PC-9 (cell line): ENCODE measurements at regions not wholly inside any gene's neighbourhood (a gene's known extent, or its start where the extent isn't known, plus 50 kb on each side); places are given as distances from the start of the nearest gene placed in this dataset.

Experiments used
- BruUV-seq: library from RNA; stranded (reverse); fragments of 400-500 nt; replicated peaks from 2 replicates; lab custom pipeline; 2021; lab: Mats Ljungman, UMichigan
- CTCF ChIA-PET: fragments of 300-600 bp; sonication (Branson Sonifier 250); formaldehyde crosslinking; loops from one replicate; lab custom pipeline; 2022; ENCODE audit warnings: antibody characterized with exemption; lab: Charles Lee
- POLR2A ChIA-PET: fragments of 300-600 bp; sonication (Branson Sonifier 250); formaldehyde crosslinking; loops from one replicate; lab custom pipeline; 2022; ENCODE audit warnings: antibody characterized with exemption; ENCODE audit not compliant: unreplicated experiment; lab: Charles Lee
- DNase-seq, 2 experiments: peaks; one replicate each; pipeline versions ENCODE4 v3.0.0 to v3.0.0-alpha.2; 2015 to 2022; ENCODE audit warnings: mixed read lengths in 1 of 2
- H2AFZ ChIP-seq: fragments of 200-600 bp; sonication (generic); 2 replicates; pipeline ENCODE4 v1.8.1; 2017; ENCODE audit warnings: antibody characterized with exemption
- H3F3A ChIP-seq: fragments of 200-600 bp; sonication (generic); 2 replicates; pipeline ENCODE4 v1.8.1; 2017; ENCODE audit warnings: antibody characterized with exemption, mild to moderate bottlenecking, low read depth; ENCODE audit not compliant: insufficient read depth
- H3K27ac ChIP-seq: fragments of 200-600 bp; sonication (generic); 2 replicates; pipeline ENCODE4 v1.6.1; 2016; ENCODE audit warnings: mixed run types
- H3K27me3 ChIP-seq: fragments of 200-600 bp; sonication (generic); 2 replicates; pipeline ENCODE4 v1.6.1; 2016; ENCODE audit warnings: low read depth, mixed run types; ENCODE audit not compliant: insufficient read depth
- H3K36me3 ChIP-seq: fragments of 200-600 bp; sonication (generic); 2 replicates; pipeline ENCODE4 v1.6.1; 2016; ENCODE audit warnings: low read depth, mixed run types
- H3K4me1 ChIP-seq: fragments of 200-600 bp; sonication (generic); replicated peaks from 2 replicates; pipeline ENCODE4 v1.6.1; 2016; ENCODE audit warnings: mixed run types; ENCODE audit not compliant: insufficient read depth
- H3K4me2 ChIP-seq: fragments of 200-600 bp; sonication (generic); 2 replicates; pipeline ENCODE4 v1.6.1; 2017; ENCODE audit warnings: mixed run types
- H3K4me3 ChIP-seq: fragments of 200-600 bp; sonication (generic); 2 replicates; pipeline ENCODE4 v1.6.1; 2016; ENCODE audit warnings: mixed run types
- H3K79me2 ChIP-seq: fragments of 200-600 bp; sonication (generic); 2 replicates; pipeline ENCODE4 v1.6.1; 2017; ENCODE audit warnings: low read depth, mixed run types
- H3K9me2 ChIP-seq: fragments of 200-600 bp; sonication (generic); 2 replicates; pipeline ENCODE4 v1.8.1; 2017; ENCODE audit warnings: mild to moderate bottlenecking; ENCODE audit not compliant: insufficient read depth
- H3K9me3 ChIP-seq: fragments of 200-600 bp; sonication (generic); 2 replicates; pipeline ENCODE4 v1.8.1; 2016; ENCODE audit warnings: low read depth; ENCODE audit not compliant: insufficient read depth
- H4K20me1 ChIP-seq: fragments of 200-600 bp; sonication (generic); 2 replicates; pipeline ENCODE4 v1.8.1; 2017; ENCODE audit not compliant: insufficient read depth
- EZH2 ChIP-seq: fragments of 200-600 bp; sonication (generic); IDR thresholded peaks from 2 replicates; pipeline ENCODE4 v1.8.0; 2017; ENCODE audit warnings: antibody characterized with exemption, low read depth
- intact Hi-C: fragments of 100-400 bp; cut with micrococcal nuclease; formaldehyde crosslinking; loops from one replicate; pipeline ENCODE4 v1.10.0; 2022; ENCODE audit not compliant: unreplicated experiment
- TF ChIP-seq, protein P1 (sequence below): fragments of 200-600 bp; sonication (generic); conservative IDR thresholded peaks from 2 replicates; pipeline ENCODE4 v1.6.1; 2017; ENCODE audit warnings: mixed run types, antibody characterized with exemption, mild to moderate bottlenecking, moderate library complexity

DNA sequence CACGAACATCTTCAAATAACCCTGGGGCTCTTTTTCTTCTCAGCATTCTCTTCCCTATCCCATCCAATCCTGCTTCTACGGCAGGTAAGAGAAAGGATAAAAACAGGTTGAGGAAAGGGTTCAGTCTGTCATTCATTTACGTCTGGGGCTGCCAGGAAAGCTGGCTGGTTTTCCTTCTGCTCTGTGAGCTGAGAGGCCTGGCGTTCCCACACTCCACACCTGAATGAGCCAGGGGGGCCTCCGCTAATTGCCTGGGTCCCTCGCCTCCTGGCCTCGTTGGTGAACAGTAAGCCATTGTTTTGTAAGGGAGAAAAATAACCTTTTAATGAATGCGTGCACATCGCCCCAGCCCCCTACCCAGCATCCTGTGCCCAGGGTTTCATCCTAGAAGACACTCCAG is 70.8 kb upstream of the SIM2 start:
- no peaks in the 10 kb centered on the region for H3K27me3 ChIP-seq
- no peak for DNase-seq
- intact Hi-C loops, result no loop called here
- POLR2A ChIA-PET, result no interaction called here
- H4K20me1 ChIP-seq, result no peaks in the 10 kb centered on the region
- H3K79me2 ChIP-seq, result no peaks in the 10 kb centered on the region
- H3F3A ChIP-seq, result peaks cover 8% of the 10 kb centered on the region; the same call in 1 of the 2 replicates
- peaks cover 23% of the 10 kb centered on the region for H3K4me1 ChIP-seq
- BruUV-seq, result no TSS peak
- CTCF ChIA-PET, result no interaction called here
- H2AFZ ChIP-seq, result no peak overlapping the region
- no peak overlapping the region for H3K27ac ChIP-seq
- H3K9me3 ChIP-seq, result no peaks in the 10 kb centered on the region
- H3K36me3 ChIP-seq, result no peaks in the 10 kb centered on the region
- TF ChIP-seq, protein P1, sequence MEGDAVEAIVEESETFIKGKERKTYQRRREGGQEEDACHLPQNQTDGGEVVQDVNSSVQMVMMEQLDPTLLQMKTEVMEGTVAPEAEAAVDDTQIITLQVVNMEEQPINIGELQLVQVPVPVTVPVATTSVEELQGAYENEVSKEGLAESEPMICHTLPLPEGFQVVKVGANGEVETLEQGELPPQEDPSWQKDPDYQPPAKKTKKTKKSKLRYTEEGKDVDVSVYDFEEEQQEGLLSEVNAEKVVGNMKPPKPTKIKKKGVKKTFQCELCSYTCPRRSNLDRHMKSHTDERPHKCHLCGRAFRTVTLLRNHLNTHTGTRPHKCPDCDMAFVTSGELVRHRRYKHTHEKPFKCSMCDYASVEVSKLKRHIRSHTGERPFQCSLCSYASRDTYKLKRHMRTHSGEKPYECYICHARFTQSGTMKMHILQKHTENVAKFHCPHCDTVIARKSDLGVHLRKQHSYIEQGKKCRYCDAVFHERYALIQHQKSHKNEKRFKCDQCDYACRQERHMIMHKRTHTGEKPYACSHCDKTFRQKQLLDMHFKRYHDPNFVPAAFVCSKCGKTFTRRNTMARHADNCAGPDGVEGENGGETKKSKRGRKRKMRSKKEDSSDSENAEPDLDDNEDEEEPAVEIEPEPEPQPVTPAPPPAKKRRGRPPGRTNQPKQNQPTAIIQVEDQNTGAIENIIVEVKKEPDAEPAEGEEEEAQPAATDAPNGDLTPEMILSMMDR, result no peak
- TF ChIP-seq EZH2, result no peak
- no peaks in the 10 kb centered on the region for H3K9me2 ChIP-seq
- H3K4me3 ChIP-seq, result no peak overlapping the region
- H3K4me2 ChIP-seq, result no peak overlapping the region

DNA sequence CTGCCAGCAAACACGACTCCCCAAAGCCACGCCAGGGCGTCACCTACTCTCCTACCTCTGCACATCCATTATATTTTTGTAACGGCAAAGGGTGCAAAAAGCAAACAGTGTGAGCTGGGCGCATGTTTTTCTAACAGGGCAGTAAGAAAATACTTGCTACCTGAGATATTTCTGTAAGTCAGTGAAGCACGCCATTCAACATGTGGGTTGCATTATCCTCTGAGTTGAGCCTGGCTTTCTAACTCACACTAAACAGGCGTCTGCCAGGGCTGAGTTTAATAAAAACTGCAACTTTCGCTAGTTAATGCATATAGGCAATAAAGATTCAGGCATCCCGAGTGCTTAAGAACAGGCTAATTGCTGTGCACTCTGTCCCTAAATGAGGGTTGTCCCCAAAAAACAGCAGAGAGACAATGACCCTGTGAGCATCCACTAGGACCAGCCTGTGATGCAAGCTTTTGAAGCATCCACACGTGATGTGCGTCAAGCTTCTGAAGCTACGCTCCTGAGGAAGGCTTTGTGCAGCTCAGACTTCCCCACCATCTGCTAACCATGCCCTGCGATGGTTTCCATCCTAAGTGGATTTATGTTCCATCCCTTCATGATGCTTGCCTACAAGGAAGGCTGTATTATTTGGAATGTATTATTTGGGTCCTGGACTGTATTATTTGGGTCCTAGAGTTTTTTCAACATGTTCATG is 70.0 kb upstream of the SIM2 start:
- Histone ChIP-seq H3K4me1 (peaks cover 30% of the 10 kb centered on the region), H3K27me3 (no peaks in the 10 kb centered on the region), H3K9me2 (no peaks in the 10 kb centered on the region), H3K4me3 (no peak overlapping the region), H3K36me3 (no peaks in the 10 kb centered on the region), H3F3A (peaks cover 8% of the 10 kb centered on the region; the same call in 1 of the 2 replicates), H3K4me2 (no peak overlapping the region), H4K20me1 (no peaks in the 10 kb centered on the region), H3K9me3 (no peaks in the 10 kb centered on the region), H2AFZ (no peak overlapping the region), H3K27ac (no peak overlapping the region), H3K79me2 (no peaks in the 10 kb centered on the region)
- CTCF ChIA-PET, result interaction anchor here (0.6 to 0.7 kb wide), 2 partner anchors 124 to 449 kb away, joined by 5 to 11 read pairs; no protein-coding TSS in a partner anchor
- intact Hi-C loops, result no loop called here
- no TSS peak for BruUV-seq
- TF ChIP-seq, protein P1, result no peak
- no peak for TF ChIP-seq EZH2
- POLR2A ChIA-PET, result no interaction called here
- no peak for DNase-seq

DNA sequence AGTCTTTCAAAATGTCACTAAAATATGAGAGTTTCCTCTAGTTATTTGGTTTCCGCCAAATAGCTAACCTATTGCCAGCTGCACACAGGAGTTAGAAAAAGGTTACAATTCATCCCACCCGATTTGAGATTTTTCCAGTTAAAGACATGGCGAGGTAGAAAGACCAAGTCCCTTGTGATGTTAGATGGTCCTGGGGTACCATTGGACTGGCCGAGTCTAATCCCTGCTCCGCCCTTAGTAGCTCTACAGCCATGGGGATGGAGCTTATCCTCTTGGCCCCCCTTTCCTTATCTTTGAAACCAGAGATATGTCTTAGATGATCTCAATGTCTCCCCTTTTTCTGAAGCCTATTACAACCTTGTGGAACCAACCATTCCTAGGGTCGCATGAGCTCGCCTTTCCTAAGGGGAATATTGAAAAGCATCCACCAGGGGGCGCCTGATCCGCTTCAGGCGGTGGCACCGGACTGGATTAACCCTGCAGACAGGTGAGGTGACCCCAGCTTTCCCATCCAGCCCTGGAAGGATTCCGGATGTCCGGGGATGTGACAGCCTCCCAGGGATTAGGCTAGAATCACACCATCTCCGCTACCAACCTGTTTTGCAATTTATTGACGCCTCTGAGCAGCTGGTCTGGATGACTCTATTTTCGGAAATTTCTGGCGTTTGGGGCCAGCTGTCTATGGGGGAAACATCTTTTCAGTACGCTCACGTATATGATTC is 68.3 kb upstream of the SIM2 start:
- no peaks in the 10 kb centered on the region for H3K27me3 ChIP-seq
- POLR2A ChIA-PET, result interaction anchor here (0.9 kb wide), 1 partner anchor 17 kb away, joined by 5 read pairs; no protein-coding TSS in a partner anchor
- H3K9me2 ChIP-seq, result no peaks in the 10 kb centered on the region
- peak; percentile 43 to 61 for DNase-seq
- H3K4me3 ChIP-seq, result no peak overlapping the region
- intact Hi-C loops, result loop anchor here (1.0 to 2.0 kb wide), 3 partner anchors 89 to 297 kb away; no protein-coding TSS in a partner anchor
- H2AFZ ChIP-seq, result no peak overlapping the region
- no TSS peak for BruUV-seq
- no peaks in the 10 kb centered on the region for H3K36me3 ChIP-seq
- no peaks in the 10 kb centered on the region for H4K20me1 ChIP-seq
- TF ChIP-seq, protein P1, result peak; percentile 81
- TF ChIP-seq EZH2, result no peak
- H3K4me1 ChIP-seq, result peaks cover 30% of the 10 kb centered on the region
- CTCF ChIA-PET, result interaction anchor here (0.6 to 1.0 kb wide), 4 partner anchors 25 to 287 kb away, joined by 3 to 10 read pairs (median 4); no protein-coding TSS in a partner anchor
- H3F3A ChIP-seq, result peaks cover 8% of the 10 kb centered on the region; the same call in 1 of the 2 replicates
- H3K4me2 ChIP-seq, result no peak overlapping the region
- no peaks in the 10 kb centered on the region for H3K9me3 ChIP-seq
- H3K27ac ChIP-seq, result no peak overlapping the region
- H3K79me2 ChIP-seq, result no peaks in the 10 kb centered on the region
